Mesodermal cell (in vitro differentiated cells): ENCODE measurements at regions not wholly inside any gene's neighbourhood (a gene's known extent, or its start where the extent isn't known, plus 50 kb on each side); places are given as distances from the start of the nearest gene placed in this dataset.

Experiments
- H3K27ac ChIP-seq: 2 replicates; pipeline ENCODE4 v1.7.0; 2013; ENCODE audit warnings: mild to moderate bottlenecking, low read depth, low read length, moderate library complexity; ENCODE audit not compliant: severe bottlenecking
- H3K36me3 ChIP-seq: 2 replicates; pipeline ENCODE4 v1.7.1; 2013; ENCODE audit warnings: mild to moderate bottlenecking, low read length, moderate library complexity; ENCODE audit not compliant: control insufficient read depth, insufficient read depth
- H3K4me1 ChIP-seq: one replicate; pipeline ENCODE4 v1.7.1; 2013; ENCODE audit warnings: mild to moderate bottlenecking, low read length; ENCODE audit not compliant: insufficient read depth, control insufficient read depth, poor library complexity, severe bottlenecking
- H3K4me3 ChIP-seq: 2 replicates; pipeline ENCODE4 v1.7.0; 2013; ENCODE audit warnings: low read length, control low read depth, mild to moderate bottlenecking; ENCODE audit not compliant: insufficient read depth, poor library complexity, severe bottlenecking; ENCODE audit errors: extremely low read depth
- H3K9me3 ChIP-seq: 2 replicates; pipeline ENCODE4 v1.7.1; 2013; ENCODE audit warnings: mild to moderate bottlenecking, low read length, moderate library complexity; ENCODE audit not compliant: control insufficient read depth
- WGBS, 2 experiments: methylation state at CpG; one replicate each; pipeline ENCODE4 v1.1.5; 2013; ENCODE audit warnings: missing lambda C conversion rate in 2 of 2; ENCODE audit not compliant: insufficient coverage in 2 of 2; 5-methylcytosine and 5-hydroxymethylcytosine counted together

DNA sequence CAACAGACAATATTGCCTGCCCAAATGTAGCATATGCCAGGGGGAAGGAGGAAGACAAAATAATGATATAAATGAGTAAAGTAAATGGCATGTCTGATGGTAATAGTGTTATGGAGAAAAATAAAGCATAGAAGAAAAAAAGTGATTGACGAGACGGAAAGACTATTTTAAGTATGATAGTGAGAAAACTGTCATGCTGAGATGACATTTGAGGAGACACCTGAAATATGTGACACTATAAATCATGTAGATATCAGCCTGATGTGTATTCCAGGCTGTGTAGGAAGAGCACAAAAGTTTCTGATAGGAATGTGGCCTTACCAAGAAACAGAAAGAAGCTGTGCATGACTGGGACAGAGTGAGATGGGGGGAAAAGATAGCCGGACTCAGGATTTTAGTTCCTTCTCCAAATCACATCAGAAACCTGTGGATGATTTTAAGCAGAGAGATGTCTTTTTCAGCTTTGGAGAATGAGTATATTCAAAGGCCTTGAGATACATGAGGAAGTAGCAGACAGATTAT lies 387.3 kb upstream of the SYT4 start:
- Histone ChIP-seq H3K27ac (peak overlapping the region; percentile 32), H3K9me3 (no peaks in the 10 kb centered on the region), H3K36me3 (no peaks in the 10 kb centered on the region), H3K4me1 (peaks cover 15% of the 10 kb centered on the region), H3K4me3 (no peak overlapping the region)
- 67 to 94% methylated on average over 2 of the region's 3 CpGs for WGBS, 2 experiments

DNA sequence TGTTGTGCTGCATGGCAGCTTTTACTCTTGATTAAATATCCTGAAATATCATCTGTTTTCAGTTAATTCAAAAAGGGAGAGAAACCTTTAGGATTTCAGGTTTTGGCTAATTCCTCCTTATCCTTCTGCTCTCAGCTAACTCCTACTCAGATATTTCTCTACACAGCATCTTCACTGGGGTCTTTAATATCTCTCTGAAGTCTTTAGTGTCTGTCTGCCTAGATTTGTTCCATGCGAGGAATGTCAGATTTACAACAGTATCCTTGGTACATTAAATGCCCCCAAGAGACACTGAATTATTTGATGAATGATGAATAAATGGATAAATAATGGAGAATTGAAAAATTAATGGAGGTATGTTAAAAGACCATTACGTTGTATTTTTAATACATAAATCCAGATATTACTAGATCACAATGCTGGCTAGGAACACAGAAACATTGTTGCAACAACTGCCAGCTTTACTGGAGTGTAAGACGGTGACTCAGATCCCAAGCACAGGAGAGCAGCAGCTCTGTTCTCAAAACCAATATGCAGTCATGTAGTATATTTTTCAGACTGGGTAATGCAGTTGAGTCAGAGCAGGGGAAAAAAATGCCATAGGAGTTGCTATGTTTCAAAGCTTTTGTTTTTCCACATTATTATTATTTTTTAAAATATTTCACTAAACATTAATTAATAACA lies 388.0 kb upstream of the SYT4 start:
- Histone ChIP-seq H3K4me3 (no peak overlapping the region), H3K4me1 (peaks cover 15% of the 10 kb centered on the region), H3K36me3 (no peaks in the 10 kb centered on the region), H3K27ac (peak overlapping the region; percentile 32), H3K9me3 (no peaks in the 10 kb centered on the region)
- 40% methylated on average over 1 of the region's 3 CpGs; no CpG with 5 or more reads in 1 of the 2 experiments for WGBS, 2 experiments

DNA sequence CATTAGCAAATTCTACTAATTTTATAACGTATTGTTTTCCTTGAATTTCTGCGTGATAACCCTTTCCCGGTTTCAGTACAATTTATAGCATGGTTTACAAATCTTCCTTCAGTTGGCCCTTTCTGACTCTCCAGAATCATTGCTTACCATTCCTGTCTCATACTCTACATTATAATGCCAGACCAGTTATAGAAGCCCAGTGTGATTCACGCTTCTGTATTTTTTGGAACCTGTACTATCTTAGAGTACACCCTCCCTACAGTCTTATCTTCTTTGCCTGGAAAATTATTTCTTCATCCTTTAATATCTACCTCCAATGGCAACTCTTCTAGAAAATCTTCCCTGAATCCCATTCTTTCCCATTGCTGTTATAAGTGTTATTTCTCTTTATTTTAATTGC lies 391.6 kb upstream of the SYT4 start:
- no peaks in the 10 kb centered on the region for H3K9me3 ChIP-seq
- 92 to 94% methylated on average over 4 of the region's 4 CpGs for WGBS, 2 experiments
- peaks cover 8% of the 10 kb centered on the region for H3K4me1 ChIP-seq
- no peak overlapping the region for H3K27ac ChIP-seq
- no peak overlapping the region for H3K4me3 ChIP-seq
- H3K36me3 ChIP-seq = no peaks in the 10 kb centered on the region

DNA sequence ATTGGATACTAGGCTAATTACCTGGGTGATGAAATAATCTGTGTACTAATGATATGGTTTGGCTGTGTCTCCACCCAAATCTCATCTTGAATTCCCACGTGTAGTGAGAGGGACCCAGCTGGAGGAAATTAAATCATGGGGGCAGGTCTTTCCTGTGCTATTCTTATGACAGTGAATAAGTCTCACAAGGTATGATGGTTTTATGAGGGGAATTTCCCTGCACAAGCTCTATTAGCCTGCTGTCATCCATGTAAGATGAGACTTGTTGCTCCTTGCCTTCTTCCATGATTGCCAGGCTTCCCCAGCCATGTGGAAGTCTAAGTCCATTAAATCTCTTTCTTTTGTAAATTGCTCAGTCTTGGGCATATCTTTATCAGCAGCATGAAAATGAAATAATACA lies 394.1 kb upstream of the SYT4 start:
- Histone ChIP-seq H3K36me3 (no peaks in the 10 kb centered on the region), H3K4me3 (no peak overlapping the region), H3K4me1 (no peaks in the 10 kb centered on the region), H3K27ac (no peak overlapping the region), H3K9me3 (no peaks in the 10 kb centered on the region)
- 63 to 100% methylated on average over 1 of the region's 1 CpG for WGBS, 2 experiments

DNA sequence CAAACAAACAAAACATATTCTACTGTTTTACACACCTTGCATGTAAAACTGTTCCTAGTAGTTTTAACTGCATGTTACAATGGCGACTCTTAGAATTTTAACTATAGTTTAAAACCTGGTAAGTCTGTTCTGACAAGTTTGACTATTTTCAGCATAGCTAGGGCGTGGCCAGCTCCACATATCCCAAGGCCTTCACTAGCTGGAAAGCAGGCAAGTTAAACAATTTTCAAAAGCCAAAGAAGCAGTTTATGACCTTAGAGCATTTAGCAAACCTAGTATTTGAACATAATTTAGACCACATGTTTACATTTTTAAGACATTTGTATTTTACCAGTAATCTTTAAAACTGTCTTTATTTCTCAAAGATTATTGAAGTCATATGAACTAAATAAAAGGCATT lies 402.8 kb upstream of the SYT4 start:
- H3K36me3 ChIP-seq = no peaks in the 10 kb centered on the region
- 80% methylated on average over 1 of the region's 2 CpGs; no CpG with 5 or more reads in 1 of the 2 experiments for WGBS, 2 experiments
- no peaks in the 10 kb centered on the region for H3K9me3 ChIP-seq
- H3K4me3 ChIP-seq = no peak overlapping the region
- peaks cover 2% of the 10 kb centered on the region for H3K4me1 ChIP-seq
- H3K27ac ChIP-seq = no peak overlapping the region

DNA sequence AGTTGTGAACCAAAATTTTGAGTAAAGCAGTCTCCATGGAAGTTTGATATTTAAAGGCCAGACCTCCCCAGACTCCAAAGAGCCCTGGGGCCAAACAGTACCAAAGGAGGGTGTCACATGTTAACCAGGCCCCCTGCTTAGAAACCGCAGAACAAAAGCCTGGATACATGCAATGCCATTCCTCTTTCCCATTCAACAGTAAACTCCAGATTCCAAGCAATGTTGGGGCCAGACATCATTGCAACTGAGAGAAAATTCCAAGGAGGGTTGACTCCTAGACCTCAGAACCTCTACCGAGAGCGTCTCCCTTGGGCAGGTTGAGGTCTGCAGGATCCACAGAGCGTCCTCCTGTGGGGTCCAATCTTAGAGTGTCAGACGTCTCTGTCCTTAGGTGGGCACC lies 404.4 kb upstream of the SYT4 start:
- Histone ChIP-seq H3K36me3 (no peaks in the 10 kb centered on the region), H3K9me3 (no peaks in the 10 kb centered on the region), H3K4me3 (no peak overlapping the region), H3K27ac (no peak overlapping the region), H3K4me1 (peaks cover 2% of the 10 kb centered on the region)
- 82 to 98% methylated on average over 4 to 5 of the region's 5 CpGs for WGBS, 2 experiments

DNA sequence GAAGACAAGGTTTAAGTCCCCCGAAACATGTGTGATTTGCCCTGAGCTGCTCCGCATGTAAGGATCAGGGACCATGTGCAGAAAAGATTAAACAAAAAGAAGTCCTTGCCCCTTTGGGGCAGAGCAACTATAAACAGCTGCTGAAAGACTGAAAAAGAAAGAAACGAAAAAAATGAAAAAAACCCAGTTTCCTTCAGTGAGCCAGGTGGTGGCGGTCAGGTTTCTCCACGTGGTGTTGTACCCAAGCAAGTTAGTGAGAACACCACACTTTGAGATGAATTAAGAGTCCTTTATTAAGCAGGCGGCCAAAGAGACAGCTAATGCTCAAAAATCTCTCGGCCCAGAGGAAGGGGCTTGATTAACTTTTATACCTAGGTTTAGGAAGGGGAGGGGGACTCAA lies 404.9 kb upstream of the SYT4 start:
- H3K9me3 ChIP-seq = no peaks in the 10 kb centered on the region
- no peaks in the 10 kb centered on the region for H3K36me3 ChIP-seq
- 78 to 82% methylated on average over 5 to 6 of the region's 7 CpGs for WGBS, 2 experiments

DNA sequence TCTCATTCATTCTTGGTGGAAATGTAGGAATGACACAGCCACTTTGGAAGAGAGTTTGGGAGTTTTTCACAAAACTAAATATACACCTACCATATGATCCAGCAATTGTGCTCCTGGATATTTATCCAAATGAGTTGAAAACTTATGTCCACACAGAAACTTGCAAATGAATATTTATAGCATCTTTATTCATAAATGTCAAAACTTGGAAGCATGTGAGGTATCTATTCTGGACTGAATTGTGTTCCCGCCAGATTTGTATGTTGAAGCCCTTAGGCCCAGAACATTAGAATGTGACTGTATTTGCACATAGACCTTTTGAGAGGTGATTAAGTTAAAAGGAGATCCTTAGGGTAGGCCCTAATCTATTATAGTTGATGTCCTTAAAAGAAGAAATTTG lies 409.4 kb upstream of the SYT4 start:
- Histone ChIP-seq H3K27ac (no peak overlapping the region), H3K36me3 (no peaks in the 10 kb centered on the region), H3K9me3 (no peaks in the 10 kb centered on the region), H3K4me3 (no peak overlapping the region), H3K4me1 (no peaks in the 10 kb centered on the region)
- WGBS, 2 experiments = 100% methylated on average over 1 of the region's 1 CpG; no CpG with 5 or more reads in 1 of the 2 experiments

More for the DNA sequence above, 404.9 kb upstream of the SYT4 start:
- no peak overlapping the region for H3K27ac ChIP-seq
- H3K4me1 ChIP-seq = peaks cover 2% of the 10 kb centered on the region
- no peak overlapping the region for H3K4me3 ChIP-seq

DNA sequence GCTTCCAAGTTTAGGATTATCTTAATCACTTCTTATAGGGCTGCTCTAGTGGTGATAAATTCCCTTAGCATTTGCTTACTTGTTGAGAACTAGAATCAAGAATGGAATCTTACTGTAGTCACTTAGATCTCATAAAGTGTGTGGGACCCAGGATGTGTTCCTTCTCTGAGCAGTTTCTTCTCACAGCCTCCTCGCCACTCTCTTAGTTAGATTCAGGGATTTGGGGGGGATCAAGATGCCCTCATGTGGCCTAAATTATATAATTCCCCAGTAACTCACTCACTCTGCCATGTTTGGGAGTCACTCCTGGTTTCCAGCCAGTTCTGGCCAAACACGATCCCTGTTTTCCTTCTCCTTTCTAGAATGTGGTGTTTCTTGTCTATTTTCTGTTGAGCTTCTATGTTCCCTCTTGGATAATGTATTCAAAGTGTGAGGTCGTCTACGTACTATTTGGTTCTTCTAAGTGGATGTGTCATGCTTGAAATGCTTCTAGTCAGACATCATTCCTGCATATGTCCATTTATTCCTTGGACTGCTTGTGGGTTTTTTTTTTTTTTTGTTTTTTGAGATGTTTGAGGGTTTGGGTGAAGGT lies 414.9 kb upstream of the SYT4 start:
- WGBS, 2 experiments = 80% methylated on average over 1 of the region's 4 CpGs; no CpG with 5 or more reads in 1 of the 2 experiments

DNA sequence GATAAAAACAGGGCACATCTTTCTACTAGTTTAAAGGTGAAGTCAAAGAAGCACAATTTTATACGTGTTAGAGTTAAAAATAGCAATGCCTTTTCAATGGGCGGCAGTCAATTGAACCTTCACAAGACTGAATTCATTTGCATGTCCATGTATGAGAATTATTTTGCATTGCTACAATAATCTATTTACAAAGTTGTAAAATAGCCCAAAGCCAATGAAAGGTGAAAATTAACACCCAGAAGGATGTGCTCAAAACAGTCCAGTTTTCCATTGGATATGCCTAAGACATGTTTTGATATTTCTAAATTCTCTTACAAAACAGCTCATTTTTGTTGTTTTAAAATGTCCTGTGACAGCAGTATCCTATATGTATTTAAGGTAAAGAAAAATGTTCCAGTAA lies 425.1 kb upstream of the SYT4 start:
- H3K9me3 ChIP-seq = no peaks in the 10 kb centered on the region
- no peak overlapping the region for H3K4me3 ChIP-seq
- WGBS, 2 experiments = no CpG with 5 or more reads among the region's 2 CpGs
- H3K36me3 ChIP-seq = no peaks in the 10 kb centered on the region
- H3K27ac ChIP-seq = no peak overlapping the region
- H3K4me1 ChIP-seq = no peaks in the 10 kb centered on the region

More for the DNA sequence above, 414.9 kb upstream of the SYT4 start:
- H3K9me3 ChIP-seq = no peaks in the 10 kb centered on the region
- no peak overlapping the region for H3K4me3 ChIP-seq
- no peaks in the 10 kb centered on the region for H3K36me3 ChIP-seq
- H3K27ac ChIP-seq = peak overlapping the region; percentile 73
- H3K4me1 ChIP-seq = no peaks in the 10 kb centered on the region

DNA sequence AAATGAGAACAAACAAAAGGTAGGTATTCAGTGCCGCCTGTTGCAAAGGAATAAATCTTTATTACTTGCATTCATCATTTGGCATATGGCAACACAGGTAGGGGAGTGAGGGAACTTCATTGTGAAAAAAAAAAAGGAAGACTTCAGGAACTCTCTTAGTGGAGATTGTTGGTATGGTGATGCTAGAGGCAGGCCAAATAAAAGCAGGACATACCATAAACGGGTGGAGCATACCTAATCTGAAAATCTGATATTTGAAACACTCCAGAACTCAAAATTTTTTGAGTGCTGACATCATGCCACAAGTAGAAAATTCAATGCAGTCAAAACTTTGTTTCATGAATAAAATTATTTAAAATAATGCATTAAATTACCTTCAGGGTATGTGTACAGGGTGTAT lies 425.8 kb upstream of the SYT4 start:
- no peaks in the 10 kb centered on the region for H3K4me1 ChIP-seq
- H3K27ac ChIP-seq = no peak overlapping the region
- H3K9me3 ChIP-seq = no peaks in the 10 kb centered on the region
- WGBS, 2 experiments = 80% methylated on average over 1 of the region's 2 CpGs; no CpG with 5 or more reads in 1 of the 2 experiments
- H3K4me3 ChIP-seq = no peak overlapping the region
- no peaks in the 10 kb centered on the region for H3K36me3 ChIP-seq
